ENCODE measurements at regions not wholly inside any gene's neighbourhood (a gene's known extent, or its start where the extent isn't known, plus 50 kb on each side); places are given as distances from the start of the nearest gene placed in this dataset.

DNA sequence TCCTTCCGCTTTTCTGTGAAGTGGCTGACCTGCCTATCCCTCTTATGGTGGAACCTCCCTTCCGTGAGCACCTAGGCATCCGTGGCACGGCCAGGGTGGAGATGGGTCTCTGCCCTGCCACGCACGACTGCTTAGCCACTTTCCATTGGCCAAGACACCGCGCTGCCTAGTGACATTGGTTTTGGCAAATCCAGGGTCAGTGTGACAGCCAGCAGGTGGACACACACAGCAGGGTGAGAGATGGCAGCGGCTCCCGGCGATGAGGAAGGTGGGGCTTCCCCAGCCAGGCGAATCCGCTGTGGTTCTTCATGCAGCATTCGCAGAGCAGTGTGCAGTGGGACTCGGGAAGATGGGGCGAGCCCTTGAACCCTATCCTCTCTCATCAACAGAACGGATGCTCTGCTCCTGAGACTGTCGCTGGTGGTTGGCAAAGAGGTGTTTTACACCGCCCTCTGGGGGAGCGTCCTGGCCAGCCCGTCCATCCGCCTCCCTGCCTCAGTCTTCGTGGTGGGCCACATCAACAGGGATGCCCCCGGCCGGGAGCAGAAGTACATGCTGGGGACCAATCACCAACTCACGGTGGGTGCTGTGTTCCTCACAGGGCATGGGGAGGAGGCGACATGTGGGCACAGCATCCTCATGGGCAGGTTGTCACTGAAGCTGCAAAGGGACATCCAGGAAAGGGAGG, 51.8 kb downstream of the DOP1B start:
- TF ChIP-seq, protein P1, sequence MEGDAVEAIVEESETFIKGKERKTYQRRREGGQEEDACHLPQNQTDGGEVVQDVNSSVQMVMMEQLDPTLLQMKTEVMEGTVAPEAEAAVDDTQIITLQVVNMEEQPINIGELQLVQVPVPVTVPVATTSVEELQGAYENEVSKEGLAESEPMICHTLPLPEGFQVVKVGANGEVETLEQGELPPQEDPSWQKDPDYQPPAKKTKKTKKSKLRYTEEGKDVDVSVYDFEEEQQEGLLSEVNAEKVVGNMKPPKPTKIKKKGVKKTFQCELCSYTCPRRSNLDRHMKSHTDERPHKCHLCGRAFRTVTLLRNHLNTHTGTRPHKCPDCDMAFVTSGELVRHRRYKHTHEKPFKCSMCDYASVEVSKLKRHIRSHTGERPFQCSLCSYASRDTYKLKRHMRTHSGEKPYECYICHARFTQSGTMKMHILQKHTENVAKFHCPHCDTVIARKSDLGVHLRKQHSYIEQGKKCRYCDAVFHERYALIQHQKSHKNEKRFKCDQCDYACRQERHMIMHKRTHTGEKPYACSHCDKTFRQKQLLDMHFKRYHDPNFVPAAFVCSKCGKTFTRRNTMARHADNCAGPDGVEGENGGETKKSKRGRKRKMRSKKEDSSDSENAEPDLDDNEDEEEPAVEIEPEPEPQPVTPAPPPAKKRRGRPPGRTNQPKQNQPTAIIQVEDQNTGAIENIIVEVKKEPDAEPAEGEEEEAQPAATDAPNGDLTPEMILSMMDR (IDR thresholded peaks at IDR 0.05): no peak
- TF ChIP-seq POLR2A (IDR thresholded peaks at IDR 0.05): no peak
